ENCODE measurements at regions not wholly inside any gene's neighbourhood (a gene's known extent, or its start where the extent isn't known, plus 50 kb on each side); places are given as distances from the start of the nearest gene placed in this dataset.

GRCh38 chr13:78998630-78999315, 339.8 kb upstream of the OBI1 start:
- TF ChIP-seq CTCF (IDR thresholded peaks at IDR 0.05; ENCODE audit: low read depth, low read length, missing control alignments): no peak
- no peak for DNase-seq (ENCODE audit: low read depth)
- H3K4me3 ChIP-seq (ENCODE audit: low read depth, low read length): no peak overlapping the region

GRCh38 chr13:78997902-78998629, 339.1 kb upstream of the OBI1 start:
- no peak overlapping the region for H3K4me3 ChIP-seq (ENCODE audit: low read depth, low read length)
- DNase-seq (ENCODE audit: low read depth): no peak
- TF ChIP-seq CTCF (IDR thresholded peaks at IDR 0.05; ENCODE audit: low read depth, low read length, missing control alignments): no peak

GRCh38 chr13:78993792-78994191, 334.8 kb upstream of the OBI1 start:
- DNase-seq (ENCODE audit: low read depth): no peak
- H3K4me3 ChIP-seq (ENCODE audit: low read depth, low read length): no peak overlapping the region
- TF ChIP-seq CTCF (IDR thresholded peaks at IDR 0.05; ENCODE audit: low read depth, low read length, missing control alignments): no peak

- no peak for TF ChIP-seq CTCF (IDR thresholded peaks at IDR 0.05; ENCODE audit: low read depth, low read length, missing control alignments)
- no peak for DNase-seq (ENCODE audit: low read depth)
- no peak overlapping the region for H3K4me3 ChIP-seq (ENCODE audit: low read depth, low read length)
Observed at GRCh38 chr13:78981913-78982312, 323.0 kb upstream of the OBI1 start.

- no peak overlapping the region for H3K4me3 ChIP-seq (ENCODE audit: low read depth, low read length)
- no peak for TF ChIP-seq CTCF (IDR thresholded peaks at IDR 0.05; ENCODE audit: low read depth, low read length, missing control alignments)
- no peak for DNase-seq (ENCODE audit: low read depth)
Observed at GRCh38 chr13:78979349-78979748, 320.4 kb upstream of the OBI1 start.

- H3K4me3 ChIP-seq (ENCODE audit: low read depth, low read length): no peak overlapping the region
- DNase-seq (ENCODE audit: low read depth): peak; percentile 52
- TF ChIP-seq CTCF (IDR thresholded peaks at IDR 0.05; ENCODE audit: low read depth, low read length, missing control alignments): peak; percentile 76
Observed at GRCh38 chr13:78978381-78978998, 319.5 kb upstream of the OBI1 start.
